ENCODE measurements at regions not wholly inside any gene's neighbourhood (a gene's known extent, or its start where the extent isn't known, plus 50 kb on each side); places are given as distances from the start of the nearest gene placed in this dataset.

DNA sequence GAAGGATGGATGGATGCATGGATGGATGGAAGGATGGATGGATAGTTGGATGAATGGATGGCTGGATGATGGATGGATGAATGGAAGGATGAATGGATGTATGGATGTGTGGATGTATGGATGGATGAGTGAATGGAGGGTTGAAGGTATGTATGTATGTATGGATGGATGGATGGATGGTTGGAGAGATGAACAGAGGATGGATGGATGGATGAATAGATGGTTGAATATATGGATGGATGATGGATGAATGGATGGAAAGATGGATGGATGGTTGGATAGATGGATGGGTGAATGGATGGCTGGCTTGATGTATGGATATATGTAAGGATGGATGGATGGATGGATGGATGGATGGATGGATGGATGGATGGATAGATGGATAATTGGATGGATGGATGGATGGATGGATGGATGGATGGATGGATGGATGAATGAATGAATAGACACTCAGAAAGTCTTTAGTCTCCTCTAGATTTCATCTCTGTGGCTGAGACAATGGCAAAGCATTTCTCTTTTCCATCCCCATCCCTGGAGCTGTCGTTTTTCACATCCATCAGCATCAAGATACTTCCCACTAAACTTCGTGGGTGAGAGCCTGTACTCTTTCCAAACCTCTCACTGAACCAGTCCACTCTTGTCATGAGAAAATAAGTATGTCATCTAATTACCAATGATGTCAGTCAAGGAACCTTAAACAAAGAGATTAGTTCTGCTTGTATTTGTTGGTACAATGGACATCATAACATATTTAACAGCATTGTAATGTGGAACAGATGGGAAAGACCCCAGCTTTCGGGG lies 74.8 kb upstream of the CLMN start:
- TF ChIP-seq, protein P1, sequence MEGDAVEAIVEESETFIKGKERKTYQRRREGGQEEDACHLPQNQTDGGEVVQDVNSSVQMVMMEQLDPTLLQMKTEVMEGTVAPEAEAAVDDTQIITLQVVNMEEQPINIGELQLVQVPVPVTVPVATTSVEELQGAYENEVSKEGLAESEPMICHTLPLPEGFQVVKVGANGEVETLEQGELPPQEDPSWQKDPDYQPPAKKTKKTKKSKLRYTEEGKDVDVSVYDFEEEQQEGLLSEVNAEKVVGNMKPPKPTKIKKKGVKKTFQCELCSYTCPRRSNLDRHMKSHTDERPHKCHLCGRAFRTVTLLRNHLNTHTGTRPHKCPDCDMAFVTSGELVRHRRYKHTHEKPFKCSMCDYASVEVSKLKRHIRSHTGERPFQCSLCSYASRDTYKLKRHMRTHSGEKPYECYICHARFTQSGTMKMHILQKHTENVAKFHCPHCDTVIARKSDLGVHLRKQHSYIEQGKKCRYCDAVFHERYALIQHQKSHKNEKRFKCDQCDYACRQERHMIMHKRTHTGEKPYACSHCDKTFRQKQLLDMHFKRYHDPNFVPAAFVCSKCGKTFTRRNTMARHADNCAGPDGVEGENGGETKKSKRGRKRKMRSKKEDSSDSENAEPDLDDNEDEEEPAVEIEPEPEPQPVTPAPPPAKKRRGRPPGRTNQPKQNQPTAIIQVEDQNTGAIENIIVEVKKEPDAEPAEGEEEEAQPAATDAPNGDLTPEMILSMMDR (IDR thresholded peaks at IDR 0.05; ENCODE audit: borderline replicate concordance, control extremely low read depth, extremely low read depth, insufficient read depth, missing control alignments), result no peak
- in situ Hi-C loops (cut with MboI; ENCODE audit: low sequenced_read_pairs, unreplicated experiment), result loop anchor here (25.0 kb wide), 1 partner anchor 707 kb away; no protein-coding TSS in a partner anchor
- no peak for DNase-seq (ENCODE audit: low spot score)

DNA sequence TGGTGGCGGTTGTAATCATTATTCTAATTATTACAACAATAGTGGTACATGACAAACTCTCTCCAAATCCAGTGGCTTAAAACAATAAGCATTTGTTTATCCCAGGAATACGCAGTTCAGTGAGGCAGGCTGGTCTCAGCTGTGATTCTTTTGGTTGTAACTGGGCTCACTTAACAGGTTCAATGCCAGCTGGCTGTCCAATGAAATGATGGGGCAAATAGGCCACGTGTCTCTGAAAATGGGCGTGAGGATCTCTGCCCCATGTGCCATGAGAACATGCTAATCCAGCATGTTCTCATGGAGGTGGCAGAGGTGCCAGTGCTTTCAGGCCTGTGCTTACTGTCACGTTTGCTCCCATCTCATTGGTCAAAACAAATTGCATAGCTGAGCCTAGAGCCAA lies 73.1 kb upstream of the CLMN start:
- DNase-seq (ENCODE audit: low spot score), result no peak
- TF ChIP-seq, protein P1 (IDR thresholded peaks at IDR 0.05; ENCODE audit: borderline replicate concordance, control extremely low read depth, extremely low read depth, insufficient read depth, missing control alignments), result no peak
- in situ Hi-C loops (cut with MboI; ENCODE audit: low sequenced_read_pairs, unreplicated experiment), result loop anchor here (25.0 kb wide), 1 partner anchor 706 kb away; no protein-coding TSS in a partner anchor

DNA sequence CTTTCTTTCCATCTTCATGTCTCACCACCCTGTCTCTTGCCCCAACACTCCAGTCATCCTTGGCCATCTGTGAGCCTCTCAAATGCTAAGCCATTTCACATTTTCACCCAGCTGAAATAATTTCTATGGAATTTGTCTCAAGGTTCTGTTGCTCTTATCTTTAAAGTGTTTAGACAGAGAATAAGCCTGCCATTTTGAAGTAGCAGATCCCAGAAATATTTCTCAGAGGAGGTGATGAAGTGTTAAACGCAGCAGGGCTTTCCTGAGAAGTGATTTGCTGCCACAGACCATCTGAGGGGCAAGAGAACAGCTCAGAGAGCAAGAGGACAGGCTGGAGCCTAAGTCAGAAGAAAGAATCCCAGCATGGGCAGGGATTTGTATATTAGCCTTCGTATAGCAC lies 71.6 kb upstream of the CLMN start:
- in situ Hi-C loops (cut with MboI; ENCODE audit: low sequenced_read_pairs, unreplicated experiment), result loop anchor here (25.0 kb wide), 1 partner anchor 704 kb away; no protein-coding TSS in a partner anchor
- TF ChIP-seq, protein P1 (IDR thresholded peaks at IDR 0.05; ENCODE audit: borderline replicate concordance, control extremely low read depth, extremely low read depth, insufficient read depth, missing control alignments), result no peak
- no peak for DNase-seq (ENCODE audit: low spot score)

DNA sequence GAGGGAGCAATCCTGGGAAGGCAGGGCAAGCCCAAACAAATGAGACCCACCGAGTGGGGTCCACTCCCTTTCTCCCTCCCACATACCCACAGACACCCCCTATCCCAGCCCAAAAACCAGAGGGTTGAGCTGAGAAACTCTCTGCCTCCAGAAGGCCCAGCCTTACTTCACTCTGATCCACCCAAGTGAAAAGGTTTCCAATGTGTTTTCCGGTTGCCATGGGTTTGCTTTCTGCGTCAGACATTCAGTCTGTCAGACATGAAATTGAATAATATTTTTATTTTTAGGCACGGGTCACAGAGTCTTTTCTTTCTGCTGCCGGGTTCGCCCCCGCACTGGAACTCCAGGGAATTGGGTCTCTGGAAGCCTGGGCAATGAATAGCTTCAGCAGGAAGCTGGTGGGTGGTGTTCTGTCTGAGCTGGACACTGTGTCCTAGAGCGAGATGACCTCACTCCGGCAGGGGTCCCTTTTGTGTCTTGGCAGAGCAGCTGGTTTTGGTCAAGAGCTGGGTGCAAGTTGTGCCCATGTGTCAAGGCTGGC lies 69.8 kb upstream of the CLMN start:
- in situ Hi-C loops (cut with MboI; ENCODE audit: low sequenced_read_pairs, unreplicated experiment), result loop anchor here (25.0 kb wide), 1 partner anchor 702 kb away; no protein-coding TSS in a partner anchor
- TF ChIP-seq, protein P1 (IDR thresholded peaks at IDR 0.05; ENCODE audit: borderline replicate concordance, control extremely low read depth, extremely low read depth, insufficient read depth, missing control alignments), result no peak
- no peak for DNase-seq (ENCODE audit: low spot score)

DNA sequence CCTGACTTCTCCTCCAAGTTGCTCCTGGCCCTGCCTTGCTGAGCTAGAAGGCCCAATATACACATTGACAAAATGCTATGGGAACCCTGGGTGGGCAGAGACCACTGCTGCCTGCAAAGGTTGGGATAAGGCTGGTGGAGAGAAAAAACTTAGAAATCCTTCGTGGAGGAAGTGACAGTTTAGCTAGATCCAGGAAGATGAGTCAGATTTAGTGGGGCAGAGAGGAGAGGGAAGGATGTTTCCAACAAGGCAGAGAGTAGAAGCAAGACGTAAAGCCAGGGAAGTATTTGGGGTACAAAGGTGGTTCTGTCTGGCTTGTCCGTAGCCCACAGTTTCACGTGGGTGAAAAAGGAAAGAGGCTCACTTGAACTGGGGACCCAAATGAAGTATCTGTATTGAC lies 69.0 kb upstream of the CLMN start:
- in situ Hi-C loops (cut with MboI; ENCODE audit: low sequenced_read_pairs, unreplicated experiment), result loop anchor here (25.0 kb wide), 1 partner anchor 701 kb away; no protein-coding TSS in a partner anchor
- no peak for DNase-seq (ENCODE audit: low spot score)
- TF ChIP-seq, protein P1 (IDR thresholded peaks at IDR 0.05; ENCODE audit: borderline replicate concordance, control extremely low read depth, extremely low read depth, insufficient read depth, missing control alignments), result no peak

DNA sequence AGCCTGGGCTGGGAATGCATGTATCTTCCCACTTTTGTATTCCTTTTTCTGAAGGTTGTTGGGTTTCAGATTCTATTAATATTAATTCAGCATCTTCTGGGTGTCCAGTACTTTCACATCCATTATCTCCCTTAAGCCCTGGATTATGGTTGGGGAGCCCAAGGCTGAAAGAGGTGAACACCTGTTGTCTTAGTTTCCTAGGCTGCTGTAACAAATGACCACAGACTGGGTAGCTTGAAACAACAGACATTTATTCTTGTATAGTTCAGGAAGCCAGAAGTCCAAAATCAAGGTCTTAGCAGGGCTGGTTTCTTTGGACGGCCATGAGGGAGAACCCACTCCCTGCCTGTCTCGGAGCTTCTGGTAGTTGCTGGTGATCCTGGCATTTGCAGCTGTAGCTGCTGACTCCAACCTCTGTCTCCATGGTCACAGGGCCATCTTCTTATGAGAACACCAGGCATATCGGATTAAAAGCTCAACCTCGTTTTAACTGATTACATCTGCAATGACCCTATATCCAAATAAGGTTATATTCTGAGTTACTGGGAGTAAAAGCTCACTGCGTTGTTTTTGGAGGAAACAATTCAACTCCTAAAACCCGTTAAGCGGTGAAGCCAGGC lies 68.2 kb upstream of the CLMN start:
- TF ChIP-seq, protein P1 (IDR thresholded peaks at IDR 0.05; ENCODE audit: borderline replicate concordance, control extremely low read depth, extremely low read depth, insufficient read depth, missing control alignments), result no peak
- no peak for DNase-seq (ENCODE audit: low spot score)
- in situ Hi-C loops (cut with MboI; ENCODE audit: low sequenced_read_pairs, unreplicated experiment), result loop anchor here (25.0 kb wide), 1 partner anchor 701 kb away; no protein-coding TSS in a partner anchor
